ENCODE measurements at regions not wholly inside any gene's neighbourhood (a gene's known extent, or its start where the extent isn't known, plus 50 kb on each side); places are given as distances from the start of the nearest gene placed in this dataset.
"Not testable (repeated sequence)": the region's sequence is repeated elsewhere in the genome, so short reads cannot be mapped to it uniquely, and the experiment has no call there.

DNA sequence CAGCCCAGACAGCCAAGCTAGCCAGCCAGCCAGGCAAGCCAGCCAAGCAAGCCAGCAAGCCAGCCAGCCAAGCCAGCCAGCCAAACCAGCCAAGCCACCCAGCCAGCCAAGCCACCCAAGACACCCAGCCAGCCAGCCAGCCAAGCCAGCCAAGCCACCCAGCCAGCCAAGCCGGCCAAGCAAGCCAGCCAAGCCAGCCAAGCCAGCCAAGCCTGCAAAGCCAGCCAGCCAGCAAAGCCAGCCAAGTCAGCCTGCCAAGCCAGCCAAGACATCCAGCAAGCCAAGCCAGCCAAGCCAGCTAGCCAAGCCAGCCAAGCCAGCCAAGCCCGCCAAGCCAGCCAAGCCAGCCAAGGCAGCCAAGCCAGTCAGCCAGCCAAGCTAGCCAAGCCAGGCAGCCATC is 1606.2 kb downstream of the RPIA start:
- TF ChIP-seq, protein P1, sequence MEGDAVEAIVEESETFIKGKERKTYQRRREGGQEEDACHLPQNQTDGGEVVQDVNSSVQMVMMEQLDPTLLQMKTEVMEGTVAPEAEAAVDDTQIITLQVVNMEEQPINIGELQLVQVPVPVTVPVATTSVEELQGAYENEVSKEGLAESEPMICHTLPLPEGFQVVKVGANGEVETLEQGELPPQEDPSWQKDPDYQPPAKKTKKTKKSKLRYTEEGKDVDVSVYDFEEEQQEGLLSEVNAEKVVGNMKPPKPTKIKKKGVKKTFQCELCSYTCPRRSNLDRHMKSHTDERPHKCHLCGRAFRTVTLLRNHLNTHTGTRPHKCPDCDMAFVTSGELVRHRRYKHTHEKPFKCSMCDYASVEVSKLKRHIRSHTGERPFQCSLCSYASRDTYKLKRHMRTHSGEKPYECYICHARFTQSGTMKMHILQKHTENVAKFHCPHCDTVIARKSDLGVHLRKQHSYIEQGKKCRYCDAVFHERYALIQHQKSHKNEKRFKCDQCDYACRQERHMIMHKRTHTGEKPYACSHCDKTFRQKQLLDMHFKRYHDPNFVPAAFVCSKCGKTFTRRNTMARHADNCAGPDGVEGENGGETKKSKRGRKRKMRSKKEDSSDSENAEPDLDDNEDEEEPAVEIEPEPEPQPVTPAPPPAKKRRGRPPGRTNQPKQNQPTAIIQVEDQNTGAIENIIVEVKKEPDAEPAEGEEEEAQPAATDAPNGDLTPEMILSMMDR (IDR thresholded peaks at IDR 0.05; ENCODE audit: poor library complexity): not testable (repeated sequence)
- not testable (repeated sequence) for TF ChIP-seq EZH2 (IDR thresholded peaks at IDR 0.05; ENCODE audit: borderline replicate concordance); EZH2phosphoT487 (IDR thresholded peaks at IDR 0.05; ENCODE audit: low read depth, severe bottlenecking, unreplicated experiment)
